WTC11 (cell line): ENCODE measurements at regions not wholly inside any gene's neighbourhood (a gene's known extent, or its start where the extent isn't known, plus 50 kb on each side); places are given as distances from the start of the nearest gene placed in this dataset.

Source experiments
- ATAC-seq: fragments of 200-7000 bp; cut with Tn5 transposase; 2 replicates; pipeline ENCODE4 v1.10.0; 2021; ENCODE audit warnings: mild to moderate bottlenecking, moderate library complexity
- CTCF ChIA-PET: fragments of 300-600 bp; sonication (Branson Sonifier 250); formaldehyde crosslinking; loops from one replicate; lab custom pipeline; 2021; ENCODE audit warnings: antibody characterized with exemption; lab: Charles Lee
- POLR2A ChIA-PET: fragments of 350-600 bp; sonication (Branson Sonifier 250); formaldehyde crosslinking; loops from one replicate; lab custom pipeline; 2021; ENCODE audit warnings: antibody characterized with exemption; lab: Charles Lee
- DNase-seq: peaks from one replicate; pipeline ENCODE4 v3.0.0; 2021; ENCODE audit warnings: low spot score
- H3K27ac Mint-ChIP-seq: 2 replicates; pipeline ENCODE4 v1.8.0; 2021; ENCODE audit warnings: mixed read lengths
- H3K27me3 Mint-ChIP-seq: 2 replicates; pipeline ENCODE4 v1.8.0; 2021; ENCODE audit warnings: low read depth, mild to moderate bottlenecking, moderate library complexity, mixed read lengths
- H3K36me3 Mint-ChIP-seq: 2 replicates; pipeline ENCODE4 v1.8.0; 2021; ENCODE audit warnings: mixed read lengths
- H3K4me1 Mint-ChIP-seq: 2 replicates; pipeline ENCODE4 v1.8.0; 2022; ENCODE audit warnings: mixed read lengths
- H3K4me3 Mint-ChIP-seq: 2 replicates; pipeline ENCODE4 v1.8.0; 2021; ENCODE audit warnings: mild to moderate bottlenecking, moderate library complexity, mixed read lengths
- H3K9me3 Mint-ChIP-seq: 2 replicates; pipeline ENCODE4 v1.8.0; 2021; ENCODE audit warnings: mixed read lengths
- ELF4 ChIP-seq: sonication (generic); formaldehyde crosslinking; IDR thresholded peaks from 2 replicates; pipeline ENCODE4 v1.8.1; 2022; ENCODE audit warnings: low read depth, mild to moderate bottlenecking, moderate library complexity, missing genetic modification reagents
- GTF2I ChIP-seq: fragments of 250-450 bp; sonication (Bioruptor Pico); conservative IDR thresholded peaks from 2 replicates; pipeline ENCODE4 v1.4.0; 2021; ENCODE audit warnings: mild to moderate bottlenecking
- JUN ChIP-seq: sonication (generic); formaldehyde crosslinking; IDR thresholded peaks from 2 replicates; pipeline ENCODE4 v1.8.0; 2023; ENCODE audit warnings: mild to moderate bottlenecking, missing genetic modification reagents
- MXD4 ChIP-seq: fragments of 250-450 bp; sonication (Bioruptor Pico); IDR thresholded peaks from 2 replicates; pipeline ENCODE4 v1.8.0; 2021; ENCODE audit warnings: mild to moderate bottlenecking, moderate library complexity, borderline replicate concordance
- OVOL2 ChIP-seq: fragments of 250-450 bp; sonication (Bioruptor Pico); IDR thresholded peaks from 2 replicates; pipeline ENCODE4 v1.9.0; 2021; ENCODE audit warnings: mild to moderate bottlenecking, borderline replicate concordance
- RELA ChIP-seq: sonication (generic); formaldehyde crosslinking; IDR thresholded peaks from 2 replicates; pipeline ENCODE4 v1.8.1; 2022; ENCODE audit warnings: missing genetic modification reagents, mild to moderate bottlenecking, borderline replicate concordance
- RORB ChIP-seq: fragments of 250-450 bp; sonication (Bioruptor Pico); IDR thresholded peaks from 2 replicates; pipeline ENCODE4 v1.9.0; 2021; ENCODE audit warnings: mild to moderate bottlenecking
- SMAD3 ChIP-seq: sonication (generic); formaldehyde crosslinking; IDR thresholded peaks from 2 replicates; pipeline ENCODE4 v1.8.0; 2022; ENCODE audit warnings: missing genetic modification reagents, mild to moderate bottlenecking, borderline replicate concordance
- SOX15 ChIP-seq: fragments of 250-450 bp; sonication (Bioruptor Pico); IDR thresholded peaks from 2 replicates; pipeline ENCODE4 v1.9.0; 2021; ENCODE audit warnings: mild to moderate bottlenecking
- SP1 ChIP-seq: sonication (generic); formaldehyde crosslinking; conservative IDR thresholded peaks from 2 replicates; pipeline ENCODE4 v1.8.1; 2022; ENCODE audit warnings: missing genetic modification reagents
- ZBTB21 ChIP-seq: sonication (generic); formaldehyde crosslinking; IDR thresholded peaks from 2 replicates; pipeline ENCODE4 v1.8.1; 2023; ENCODE audit warnings: mild to moderate bottlenecking, missing genetic modification reagents, borderline replicate concordance
- ZNF396 ChIP-seq: fragments of 250-450 bp; sonication (Bioruptor Pico); IDR thresholded peaks from 2 replicates; pipeline ENCODE4 v1.8.0; 2021; ENCODE audit warnings: mild to moderate bottlenecking, moderate library complexity, borderline replicate concordance
- TF ChIP-seq, protein P1 (sequence below): sonication (generic); formaldehyde crosslinking; IDR thresholded peaks from 2 replicates; pipeline ENCODE4 v1.8.1; 2022; ENCODE audit warnings: low read depth, mild to moderate bottlenecking, moderate library complexity, missing genetic modification reagents, borderline replicate concordance
- TF ChIP-seq, protein P2 (sequence below): fragments of 250-450 bp; sonication (Bioruptor Pico); conservative IDR thresholded peaks from 2 replicates; pipeline ENCODE4 v1.9.0; 2021; ENCODE audit warnings: mild to moderate bottlenecking
- TF ChIP-seq, protein P3 (sequence below): sonication (generic); formaldehyde crosslinking; IDR thresholded peaks from 2 replicates; pipeline ENCODE4 v1.8.0; 2023; ENCODE audit warnings: missing genetic modification reagents
- TF ChIP-seq, protein P4 (sequence below): sonication (generic); formaldehyde crosslinking; IDR thresholded peaks from 2 replicates; pipeline ENCODE4 v1.8.1; 2023; ENCODE audit warnings: mild to moderate bottlenecking, missing genetic modification reagents, moderate library complexity
- TF ChIP-seq, protein P5 (sequence below): sonication (generic); formaldehyde crosslinking; IDR thresholded peaks from 2 replicates; pipeline ENCODE4 v1.8.1; 2022; ENCODE audit warnings: mild to moderate bottlenecking, missing genetic modification reagents, moderate library complexity, borderline replicate concordance
- TF ChIP-seq, protein P6 (sequence below): fragments of 250-450 bp; sonication (Bioruptor Pico); IDR thresholded peaks from 2 replicates; pipeline ENCODE4 v1.9.0; 2021; ENCODE audit warnings: mild to moderate bottlenecking, borderline replicate concordance
- TF ChIP-seq, protein P7 (sequence below): sonication (generic); formaldehyde crosslinking; conservative IDR thresholded peaks from 2 replicates; pipeline ENCODE4 v1.8.1; 2022; ENCODE audit warnings: mild to moderate bottlenecking, missing genetic modification reagents

DNA sequence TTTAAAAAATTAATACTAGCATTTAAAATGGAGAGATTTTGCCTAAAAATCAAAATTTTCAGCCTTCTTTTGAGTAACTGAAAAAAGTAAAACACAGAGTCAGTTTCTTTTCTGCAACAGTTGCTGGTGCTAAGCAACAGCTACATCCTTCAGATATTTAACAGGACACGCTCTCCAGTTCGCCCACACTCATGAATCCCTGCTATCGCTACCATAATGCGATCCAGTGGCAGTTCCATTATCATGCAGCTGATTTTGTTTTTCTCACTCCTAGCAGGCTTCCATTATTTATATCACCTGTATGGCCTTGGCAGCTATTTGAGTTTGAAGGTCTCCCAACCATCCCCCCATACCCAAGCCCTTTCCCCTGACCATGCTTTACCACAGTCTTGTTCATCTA is 93.1 kb upstream of the NCKAP5 start:
- no peak overlapping the region for H3K4me3 Mint-ChIP-seq

DNA sequence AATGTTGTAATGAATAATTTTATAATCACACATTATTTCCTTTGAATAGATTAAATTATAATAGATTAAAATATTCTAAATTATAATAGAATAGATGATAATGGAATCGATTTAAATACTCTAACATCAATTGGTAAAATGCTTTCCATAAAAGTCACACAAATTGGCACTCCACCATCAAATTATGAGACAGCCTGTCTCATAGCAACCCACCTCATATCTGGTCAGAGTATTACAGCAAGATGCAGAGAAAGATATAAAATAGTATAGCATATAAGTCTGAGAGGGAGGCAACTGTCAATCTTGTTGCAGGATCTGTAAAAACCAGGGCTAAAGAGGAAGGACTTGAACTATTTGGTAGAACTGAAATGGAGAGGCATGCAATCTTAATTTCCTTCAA is 98.4 kb upstream of the NCKAP5 start:
- no peak for ATAC-seq
- no peak overlapping the region for H3K4me3 Mint-ChIP-seq
- H3K36me3 Mint-ChIP-seq: no peaks in the 10 kb centered on the region

More for the DNA sequence above, 93.1 kb upstream of the NCKAP5 start:
- no peak for DNase-seq
- TF ChIP-seq, protein P1, sequence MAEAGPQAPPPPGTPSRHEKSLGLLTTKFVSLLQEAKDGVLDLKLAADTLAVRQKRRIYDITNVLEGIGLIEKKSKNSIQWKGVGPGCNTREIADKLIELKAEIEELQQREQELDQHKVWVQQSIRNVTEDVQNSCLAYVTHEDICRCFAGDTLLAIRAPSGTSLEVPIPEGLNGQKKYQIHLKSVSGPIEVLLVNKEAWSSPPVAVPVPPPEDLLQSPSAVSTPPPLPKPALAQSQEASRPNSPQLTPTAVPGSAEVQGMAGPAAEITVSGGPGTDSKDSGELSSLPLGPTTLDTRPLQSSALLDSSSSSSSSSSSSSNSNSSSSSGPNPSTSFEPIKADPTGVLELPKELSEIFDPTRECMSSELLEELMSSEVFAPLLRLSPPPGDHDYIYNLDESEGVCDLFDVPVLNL: no peak
- TF ChIP-seq, protein P2, sequence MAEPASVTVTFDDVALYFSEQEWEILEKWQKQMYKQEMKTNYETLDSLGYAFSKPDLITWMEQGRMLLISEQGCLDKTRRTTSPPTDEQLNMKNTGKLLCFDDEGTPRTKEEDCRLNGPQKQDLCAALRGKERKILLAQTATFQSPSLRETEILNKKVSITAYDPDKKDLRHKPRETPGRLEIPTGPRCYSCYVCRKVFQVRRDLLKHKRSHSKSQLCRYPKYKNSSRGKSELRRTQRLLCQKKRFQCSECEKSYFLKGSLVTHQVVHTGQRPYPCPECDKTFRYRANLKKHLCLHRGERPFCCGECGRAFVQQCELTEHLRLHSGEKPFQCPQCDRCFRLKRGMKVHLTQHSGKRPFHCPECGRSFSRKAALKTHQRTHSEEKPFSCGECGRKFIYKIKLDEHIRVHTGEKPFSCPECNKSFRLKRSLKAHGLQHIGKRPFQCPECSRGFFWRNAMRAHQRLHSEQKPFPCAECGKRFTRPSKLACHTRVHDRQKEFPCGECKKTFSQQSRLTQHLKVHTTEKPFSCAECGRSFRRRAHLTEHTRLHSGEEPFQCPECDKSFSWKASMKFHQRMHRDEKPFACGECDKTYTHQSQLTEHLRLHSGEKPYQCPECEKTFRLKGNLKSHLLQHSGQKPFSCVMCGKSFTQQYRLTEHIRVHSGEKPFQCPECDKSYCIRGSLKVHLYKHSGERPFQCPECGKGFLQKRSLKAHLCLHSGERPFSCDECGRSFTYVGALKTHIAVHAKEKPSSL (CRISPR knock-in tag): no peak
- TF ChIP-seq, protein P3, sequence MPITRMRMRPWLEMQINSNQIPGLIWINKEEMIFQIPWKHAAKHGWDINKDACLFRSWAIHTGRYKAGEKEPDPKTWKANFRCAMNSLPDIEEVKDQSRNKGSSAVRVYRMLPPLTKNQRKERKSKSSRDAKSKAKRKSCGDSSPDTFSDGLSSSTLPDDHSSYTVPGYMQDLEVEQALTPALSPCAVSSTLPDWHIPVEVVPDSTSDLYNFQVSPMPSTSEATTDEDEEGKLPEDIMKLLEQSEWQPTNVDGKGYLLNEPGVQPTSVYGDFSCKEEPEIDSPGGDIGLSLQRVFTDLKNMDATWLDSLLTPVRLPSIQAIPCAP (CRISPR knock-in tag): no peak
- TF ChIP-seq ELF4 (no peak), GTF2I (CRISPR knock-in tag) (no peak), ZBTB21 (CRISPR knock-in tag) (no peak), ZNF396 (CRISPR knock-in tag) (no peak), RELA (CRISPR knock-in tag) (no peak), RORB (CRISPR knock-in tag) (no peak)
- TF ChIP-seq, protein P4, sequence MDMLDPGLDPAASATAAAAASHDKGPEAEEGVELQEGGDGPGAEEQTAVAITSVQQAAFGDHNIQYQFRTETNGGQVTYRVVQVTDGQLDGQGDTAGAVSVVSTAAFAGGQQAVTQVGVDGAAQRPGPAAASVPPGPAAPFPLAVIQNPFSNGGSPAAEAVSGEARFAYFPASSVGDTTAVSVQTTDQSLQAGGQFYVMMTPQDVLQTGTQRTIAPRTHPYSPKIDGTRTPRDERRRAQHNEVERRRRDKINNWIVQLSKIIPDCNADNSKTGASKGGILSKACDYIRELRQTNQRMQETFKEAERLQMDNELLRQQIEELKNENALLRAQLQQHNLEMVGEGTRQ (CRISPR knock-in tag): no peak
- TF ChIP-seq, all 79 proteins: peak for 0
- no peaks in the 10 kb centered on the region for H3K27me3 Mint-ChIP-seq
- H3K4me1 Mint-ChIP-seq: peaks cover 15% of the 10 kb centered on the region
- POLR2A ChIA-PET: no interaction called here
- no peak for ATAC-seq
- CTCF ChIA-PET: no interaction called here
- no peaks in the 10 kb centered on the region for H3K9me3 Mint-ChIP-seq
- no peaks in the 10 kb centered on the region for H3K36me3 Mint-ChIP-seq
- no peak overlapping the region for H3K27ac Mint-ChIP-seq

DNA sequence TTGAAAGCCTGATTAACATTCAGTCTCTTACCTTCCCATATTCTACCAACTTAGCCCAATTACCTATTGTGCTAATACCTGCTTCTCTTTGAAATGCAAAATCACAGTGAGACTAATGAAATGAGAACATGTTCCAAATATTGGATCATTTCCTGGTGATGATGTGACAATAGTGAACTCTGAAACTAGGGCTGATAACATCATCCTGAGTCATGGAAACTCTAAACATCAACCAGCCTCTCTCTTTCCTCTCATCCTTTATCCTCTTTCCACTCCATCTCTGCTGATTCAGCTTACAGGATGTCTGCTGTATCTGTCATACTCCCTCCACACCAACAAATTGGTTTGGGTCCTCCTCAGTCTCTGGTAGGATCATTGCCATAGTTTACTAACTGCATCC is 98.8 kb upstream of the NCKAP5 start:
- Mint-ChIP-seq H3K4me3 (no peak overlapping the region), H3K27ac (no peak overlapping the region), H3K36me3 (no peaks in the 10 kb centered on the region), H3K9me3 (peaks cover 8% of the 10 kb centered on the region; the same call in 1 of the 2 replicates), H3K27me3 (no peaks in the 10 kb centered on the region), H3K4me1 (no peaks in the 10 kb centered on the region)
- no peak for ATAC-seq
- no peak for DNase-seq
- ChIA-PET CTCF (no interaction called here), POLR2A (no interaction called here)
- TF ChIP-seq OVOL2 (CRISPR knock-in tag) (no peak), MXD4 (CRISPR knock-in tag) (no peak), SOX15 (CRISPR knock-in tag) (no peak), SMAD3 (CRISPR knock-in tag) (no peak), ZBTB21 (CRISPR knock-in tag) (no peak)
- TF ChIP-seq, protein P5, sequence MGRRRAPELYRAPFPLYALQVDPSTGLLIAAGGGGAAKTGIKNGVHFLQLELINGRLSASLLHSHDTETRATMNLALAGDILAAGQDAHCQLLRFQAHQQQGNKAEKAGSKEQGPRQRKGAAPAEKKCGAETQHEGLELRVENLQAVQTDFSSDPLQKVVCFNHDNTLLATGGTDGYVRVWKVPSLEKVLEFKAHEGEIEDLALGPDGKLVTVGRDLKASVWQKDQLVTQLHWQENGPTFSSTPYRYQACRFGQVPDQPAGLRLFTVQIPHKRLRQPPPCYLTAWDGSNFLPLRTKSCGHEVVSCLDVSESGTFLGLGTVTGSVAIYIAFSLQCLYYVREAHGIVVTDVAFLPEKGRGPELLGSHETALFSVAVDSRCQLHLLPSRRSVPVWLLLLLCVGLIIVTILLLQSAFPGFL: no peak
- TF ChIP-seq, protein P6, sequence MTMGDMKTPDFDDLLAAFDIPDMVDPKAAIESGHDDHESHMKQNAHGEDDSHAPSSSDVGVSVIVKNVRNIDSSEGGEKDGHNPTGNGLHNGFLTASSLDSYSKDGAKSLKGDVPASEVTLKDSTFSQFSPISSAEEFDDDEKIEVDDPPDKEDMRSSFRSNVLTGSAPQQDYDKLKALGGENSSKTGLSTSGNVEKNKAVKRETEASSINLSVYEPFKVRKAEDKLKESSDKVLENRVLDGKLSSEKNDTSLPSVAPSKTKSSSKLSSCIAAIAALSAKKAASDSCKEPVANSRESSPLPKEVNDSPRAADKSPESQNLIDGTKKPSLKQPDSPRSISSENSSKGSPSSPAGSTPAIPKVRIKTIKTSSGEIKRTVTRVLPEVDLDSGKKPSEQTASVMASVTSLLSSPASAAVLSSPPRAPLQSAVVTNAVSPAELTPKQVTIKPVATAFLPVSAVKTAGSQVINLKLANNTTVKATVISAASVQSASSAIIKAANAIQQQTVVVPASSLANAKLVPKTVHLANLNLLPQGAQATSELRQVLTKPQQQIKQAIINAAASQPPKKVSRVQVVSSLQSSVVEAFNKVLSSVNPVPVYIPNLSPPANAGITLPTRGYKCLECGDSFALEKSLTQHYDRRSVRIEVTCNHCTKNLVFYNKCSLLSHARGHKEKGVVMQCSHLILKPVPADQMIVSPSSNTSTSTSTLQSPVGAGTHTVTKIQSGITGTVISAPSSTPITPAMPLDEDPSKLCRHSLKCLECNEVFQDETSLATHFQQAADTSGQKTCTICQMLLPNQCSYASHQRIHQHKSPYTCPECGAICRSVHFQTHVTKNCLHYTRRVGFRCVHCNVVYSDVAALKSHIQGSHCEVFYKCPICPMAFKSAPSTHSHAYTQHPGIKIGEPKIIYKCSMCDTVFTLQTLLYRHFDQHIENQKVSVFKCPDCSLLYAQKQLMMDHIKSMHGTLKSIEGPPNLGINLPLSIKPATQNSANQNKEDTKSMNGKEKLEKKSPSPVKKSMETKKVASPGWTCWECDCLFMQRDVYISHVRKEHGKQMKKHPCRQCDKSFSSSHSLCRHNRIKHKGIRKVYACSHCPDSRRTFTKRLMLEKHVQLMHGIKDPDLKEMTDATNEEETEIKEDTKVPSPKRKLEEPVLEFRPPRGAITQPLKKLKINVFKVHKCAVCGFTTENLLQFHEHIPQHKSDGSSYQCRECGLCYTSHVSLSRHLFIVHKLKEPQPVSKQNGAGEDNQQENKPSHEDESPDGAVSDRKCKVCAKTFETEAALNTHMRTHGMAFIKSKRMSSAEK (CRISPR knock-in tag): no peak

More for the DNA sequence above, 98.4 kb upstream of the NCKAP5 start:
- Mint-ChIP-seq H3K9me3 (peaks cover 8% of the 10 kb centered on the region; the same call in 1 of the 2 replicates), H3K27me3 (no peaks in the 10 kb centered on the region), H3K27ac (no peak overlapping the region), H3K4me1 (peaks cover 1% of the 10 kb centered on the region; the same call in 1 of the 2 replicates)
- DNase-seq: no peak
- CTCF ChIA-PET: no interaction called here
- TF ChIP-seq SP1 (CRISPR knock-in tag) (no peak), JUN (no peak), RELA (CRISPR knock-in tag) (no peak)
- TF ChIP-seq, protein P7, sequence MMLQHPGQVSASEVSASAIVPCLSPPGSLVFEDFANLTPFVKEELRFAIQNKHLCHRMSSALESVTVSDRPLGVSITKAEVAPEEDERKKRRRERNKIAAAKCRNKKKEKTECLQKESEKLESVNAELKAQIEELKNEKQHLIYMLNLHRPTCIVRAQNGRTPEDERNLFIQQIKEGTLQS (CRISPR knock-in tag): no peak
- POLR2A ChIA-PET: no interaction called here
